HG03066 (cell line): ENCODE measurements at regions not wholly inside any gene's neighbourhood (a gene's known extent, or its start where the extent isn't known, plus 50 kb on each side); places are given as distances from the start of the nearest gene placed in this dataset.

Source experiments
- ATAC-seq: cut with Tn5 transposase; IDR thresholded peaks from one replicate; pipeline ENCODE4 v1.9.1; 2021; ENCODE audit warnings: low read depth; ENCODE audit not compliant: unreplicated experiment

- ATAC-seq, result no peak
Measured at GRCh38 chr4:24705016-24705753, 90.2 kb upstream of the SOD3 start.

GRCh38 chr4:24713604-24714003, 81.8 kb upstream of the SOD3 start:
- ATAC-seq, result no peak

- ATAC-seq, result no peak
Measured at GRCh38 chr4:24719615-24720014, 75.8 kb upstream of the SOD3 start.

GRCh38 chr4:24720436-24720835, 74.9 kb upstream of the SOD3 start:
- ATAC-seq, result no peak

GRCh38 chr4:24720979-24721378, 74.4 kb upstream of the SOD3 start:
- ATAC-seq, result no peak

- no peak for ATAC-seq
Measured at GRCh38 chr4:24722026-24722568, 73.3 kb upstream of the SOD3 start.

GRCh38 chr4:24727390-24728224, 67.8 kb upstream of the SOD3 start:
- ATAC-seq, result no peak

GRCh38 chr4:24729119-24729730, 66.1 kb upstream of the SOD3 start:
- no peak for ATAC-seq

- no peak for ATAC-seq
Measured at GRCh38 chr4:24730256-24731001, 64.9 kb upstream of the SOD3 start.

GRCh38 chr4:24731448-24731847, 63.9 kb upstream of the SOD3 start:
- ATAC-seq, result no peak

- ATAC-seq, result no peak
Measured at GRCh38 chr4:24734511-24734910, 60.9 kb upstream of the SOD3 start.

GRCh38 chr4:24736066-24736465, 59.3 kb upstream of the SOD3 start:
- ATAC-seq, result no peak

- no peak for ATAC-seq
Measured at GRCh38 chr4:24741910-24742309, 53.5 kb upstream of the SOD3 start.

- no peak for ATAC-seq
Measured at GRCh38 chr4:24742335-24742734, 53.0 kb upstream of the SOD3 start.

GRCh38 chr4:24742773-24743172, 52.6 kb upstream of the SOD3 start:
- ATAC-seq, result no peak

- ATAC-seq, result no peak
Measured at GRCh38 chr4:24743206-24743605, 52.2 kb upstream of the SOD3 start.

- ATAC-seq, result no peak
Measured at GRCh38 chr4:24743927-24744326, 51.4 kb upstream of the SOD3 start.

GRCh38 chr4:24745172-24745895, 50.0 kb upstream of the SOD3 start:
- ATAC-seq, result no peak
